ENCODE measurements at regions not wholly inside any gene's neighbourhood (a gene's known extent, or its start where the extent isn't known, plus 50 kb on each side); places are given as distances from the start of the nearest gene placed in this dataset.

DNA sequence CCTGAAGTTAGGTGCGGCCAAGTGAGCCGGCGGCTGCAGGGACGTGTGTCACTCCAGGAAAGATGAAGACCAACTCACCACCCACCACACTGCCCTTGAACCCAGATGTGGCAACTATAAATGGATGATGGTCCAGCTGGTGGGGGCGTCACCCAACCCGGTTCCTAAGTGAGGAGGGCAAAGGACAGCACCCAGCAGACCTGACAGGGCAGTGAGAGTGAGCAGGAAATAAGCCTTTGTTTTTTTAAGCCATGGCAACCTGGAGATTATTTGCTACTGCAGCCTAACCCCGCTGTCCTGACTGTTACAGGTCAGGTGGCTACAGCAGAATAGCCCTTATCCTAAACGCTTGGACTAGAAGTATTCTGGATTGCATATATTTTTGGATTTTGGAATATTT is 228.9 kb downstream of the CTTN start:
- no peak for DNase-seq (ENCODE audit: low read depth)

DNA sequence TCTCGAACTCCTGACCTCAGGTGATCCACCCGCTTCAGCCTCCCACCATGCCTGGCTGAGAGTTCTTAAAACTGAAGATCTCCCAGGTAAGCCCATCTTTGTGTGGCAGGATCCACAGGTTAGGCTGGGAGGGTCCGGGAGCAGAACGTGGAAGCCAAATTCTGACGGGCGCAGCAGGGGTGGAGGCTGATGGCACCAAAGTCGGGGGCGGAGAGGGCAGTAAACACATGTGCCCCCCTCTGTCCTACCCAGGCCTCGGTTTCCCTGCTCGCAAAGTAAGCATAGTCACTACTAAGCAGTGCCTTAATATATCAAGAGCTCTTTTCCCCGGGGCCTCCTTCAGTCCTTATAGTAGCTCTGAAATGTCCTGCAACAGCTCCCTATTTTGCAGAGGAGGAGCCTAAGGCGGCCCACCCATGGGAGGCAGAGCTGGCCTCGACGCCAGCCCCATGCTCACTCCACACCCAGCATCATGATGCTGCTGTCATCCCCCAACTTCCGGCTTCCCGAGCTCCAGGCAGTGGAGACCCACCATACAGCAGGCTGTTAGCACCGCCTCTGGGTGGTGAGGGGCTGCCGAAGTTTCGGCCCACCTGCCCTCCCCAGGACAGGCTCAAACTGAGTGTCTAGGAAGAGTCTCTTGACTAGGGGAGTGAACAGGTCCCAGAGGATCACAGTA is 230.0 kb downstream of the CTTN start:
- DNase-seq (ENCODE audit: low read depth), result no peak

DNA sequence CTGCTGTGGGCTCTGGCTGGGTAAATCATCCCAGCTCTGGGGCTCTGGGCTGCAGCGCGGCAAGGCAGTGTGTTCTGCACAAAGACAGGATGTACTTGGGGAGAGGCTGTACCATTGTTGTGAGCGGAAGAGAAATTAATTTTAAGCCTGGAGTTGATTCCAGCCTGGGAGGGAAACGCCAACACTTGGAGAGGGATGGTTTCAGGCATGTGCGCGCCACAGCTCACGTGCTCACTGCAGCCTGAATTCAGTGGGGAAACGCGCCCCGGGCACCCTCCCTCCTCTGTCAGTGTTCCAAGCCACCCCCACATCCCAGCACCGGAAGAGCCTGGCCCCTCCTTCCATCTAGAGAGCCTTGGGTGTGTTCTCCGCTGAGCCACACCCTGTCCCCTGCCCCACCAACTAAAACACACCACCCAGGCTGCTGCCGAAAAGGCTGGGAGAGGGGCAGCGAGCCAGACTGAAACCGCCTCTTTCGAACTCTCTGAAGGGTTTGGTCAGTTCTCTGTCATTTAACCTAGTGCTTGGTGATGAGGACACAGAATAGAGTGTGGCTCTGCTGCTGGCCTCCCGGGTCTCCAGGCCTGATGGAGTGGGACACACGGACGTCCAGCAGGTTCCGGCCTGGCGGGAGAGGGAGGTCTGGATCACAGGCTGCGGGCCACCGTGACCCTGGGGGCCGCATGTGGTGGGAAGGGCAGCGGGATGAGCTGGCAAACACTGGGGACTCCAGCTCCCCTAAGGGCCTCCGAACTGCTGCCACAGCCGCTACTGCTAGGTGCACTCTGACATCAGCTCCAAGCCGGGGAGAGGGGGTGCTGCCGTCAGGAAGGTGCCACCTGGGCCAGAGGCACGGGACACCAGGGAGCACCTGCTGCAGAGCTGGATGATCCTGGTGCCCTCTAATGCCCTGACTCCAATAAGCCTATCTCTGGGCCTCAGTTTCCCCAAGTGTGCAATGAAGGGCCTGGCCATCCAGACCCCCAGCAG is 230.8 kb downstream of the CTTN start:
- DNase-seq (ENCODE audit: low read depth), result no peak

DNA sequence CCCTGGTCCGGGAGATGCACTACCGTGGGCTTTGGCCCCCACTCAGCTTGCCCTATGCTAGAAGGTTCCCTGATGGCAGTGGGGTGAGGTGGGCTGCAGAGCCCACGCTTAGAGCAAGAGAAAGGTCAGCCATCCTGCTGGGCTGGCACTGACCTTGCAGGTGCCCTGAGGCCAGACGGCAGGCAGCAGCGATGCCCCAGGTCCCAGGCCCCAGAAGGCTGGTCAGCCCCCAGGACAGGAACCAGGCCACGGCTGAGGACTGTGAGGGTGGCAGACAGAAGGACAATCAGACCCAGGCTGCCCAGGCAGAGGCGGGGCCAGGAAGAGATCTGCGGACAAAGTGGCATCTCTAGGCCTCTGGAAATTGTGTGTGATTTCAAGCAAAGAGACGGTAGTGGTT is 231.7 kb downstream of the CTTN start:
- no peak for DNase-seq (ENCODE audit: low read depth)

DNA sequence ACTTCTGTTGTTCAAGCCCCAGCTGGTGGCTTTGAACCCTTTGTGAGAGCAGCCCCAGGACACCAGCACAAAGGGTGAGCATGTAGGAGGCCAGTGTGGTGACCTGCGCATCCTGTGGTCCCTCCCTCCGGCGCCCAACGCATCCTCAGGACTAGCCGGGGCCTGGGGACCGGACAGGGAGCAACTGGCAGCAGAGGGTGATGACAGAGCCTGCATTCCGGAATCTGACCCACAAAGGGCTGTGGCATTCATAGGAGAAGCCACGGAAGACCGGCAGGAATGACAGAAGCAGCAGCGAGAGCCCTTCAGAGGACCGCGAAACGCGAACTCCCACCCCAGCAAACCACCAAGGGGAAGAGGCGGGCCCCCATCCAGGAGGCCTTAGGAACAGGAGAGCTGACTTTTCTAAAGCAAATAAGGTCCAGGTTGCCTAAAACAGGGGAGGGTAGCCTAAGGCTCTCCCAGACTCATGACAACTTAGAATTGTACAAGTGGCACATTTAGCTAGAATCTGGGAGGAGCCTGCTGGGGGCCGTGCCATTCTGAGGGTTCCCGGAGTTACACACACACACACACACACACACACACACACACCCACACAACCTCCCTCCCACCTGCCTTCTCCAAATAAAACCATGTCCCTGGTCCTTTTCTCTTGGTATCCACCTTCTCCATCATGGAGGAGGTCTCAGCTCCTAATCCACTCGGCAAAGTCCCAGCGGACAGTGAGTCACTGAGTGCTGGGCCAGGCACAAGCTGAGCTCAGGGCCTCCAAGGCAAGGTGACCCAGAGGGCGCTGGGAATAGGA is 232.7 kb downstream of the CTTN start:
- no peak for DNase-seq (ENCODE audit: low read depth)

DNA sequence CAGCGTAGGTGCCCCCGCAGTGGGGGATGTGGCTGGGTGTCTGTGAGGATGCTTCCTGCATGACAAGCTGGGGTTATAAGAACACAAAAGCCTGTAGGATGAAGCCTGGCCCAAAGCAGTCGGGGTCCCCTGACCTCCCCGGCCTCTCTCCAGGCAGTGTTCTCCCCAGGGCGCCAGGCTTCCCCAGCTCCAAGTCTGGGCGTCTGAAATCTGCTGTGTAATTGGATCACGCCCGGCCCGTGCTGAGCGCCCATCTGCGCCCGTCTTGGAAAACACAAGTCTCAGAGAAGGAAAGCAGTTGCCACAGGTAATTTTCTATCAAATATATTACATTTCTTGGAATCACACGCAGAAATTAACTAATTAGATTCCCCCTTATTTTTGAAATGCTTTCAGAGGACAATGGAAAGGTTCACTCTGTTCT is 233.3 kb downstream of the CTTN start:
- DNase-seq (ENCODE audit: low read depth), result no peak

DNA sequence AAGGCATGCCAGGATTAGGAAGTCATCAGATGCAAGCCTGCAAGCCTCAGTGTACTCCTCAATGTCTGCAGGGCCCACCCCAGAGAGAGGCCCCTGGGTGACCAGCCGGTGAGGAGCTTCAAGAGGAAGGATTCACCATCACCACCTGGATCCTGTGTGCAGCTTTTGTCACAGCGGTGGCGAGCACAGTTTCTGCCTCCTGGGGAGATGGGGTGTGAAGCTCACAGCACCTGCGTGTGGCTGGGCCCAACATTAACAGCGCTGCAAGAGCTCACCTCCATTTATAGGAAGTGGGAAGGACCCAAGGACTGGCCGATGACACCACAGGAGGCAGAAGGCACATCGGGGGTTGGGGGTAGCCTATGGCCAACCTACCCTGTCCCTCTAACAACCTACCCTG is 235.3 kb downstream of the CTTN start:
- no peak for DNase-seq (ENCODE audit: low read depth)

DNA sequence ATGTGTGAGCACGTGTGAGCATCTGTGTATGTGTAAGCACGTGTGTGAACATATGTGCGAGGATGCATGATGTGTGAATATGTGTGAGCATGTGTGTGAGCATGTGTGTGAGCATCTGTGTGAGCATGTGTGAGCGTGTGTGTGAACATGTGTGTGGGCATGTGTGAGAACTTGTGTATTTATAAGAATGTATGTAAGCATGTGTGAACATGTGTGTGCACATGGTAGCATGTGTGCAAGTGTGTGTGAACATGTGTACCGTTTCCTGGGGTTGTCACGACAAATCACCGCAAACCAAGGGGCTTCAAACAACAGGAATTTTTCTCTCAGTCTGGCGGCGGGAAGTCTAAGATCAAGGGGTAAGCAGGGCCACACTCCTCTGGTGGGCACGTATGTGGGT is 238.3 kb downstream of the CTTN start:
- no peak for DNase-seq (ENCODE audit: low read depth)

DNA sequence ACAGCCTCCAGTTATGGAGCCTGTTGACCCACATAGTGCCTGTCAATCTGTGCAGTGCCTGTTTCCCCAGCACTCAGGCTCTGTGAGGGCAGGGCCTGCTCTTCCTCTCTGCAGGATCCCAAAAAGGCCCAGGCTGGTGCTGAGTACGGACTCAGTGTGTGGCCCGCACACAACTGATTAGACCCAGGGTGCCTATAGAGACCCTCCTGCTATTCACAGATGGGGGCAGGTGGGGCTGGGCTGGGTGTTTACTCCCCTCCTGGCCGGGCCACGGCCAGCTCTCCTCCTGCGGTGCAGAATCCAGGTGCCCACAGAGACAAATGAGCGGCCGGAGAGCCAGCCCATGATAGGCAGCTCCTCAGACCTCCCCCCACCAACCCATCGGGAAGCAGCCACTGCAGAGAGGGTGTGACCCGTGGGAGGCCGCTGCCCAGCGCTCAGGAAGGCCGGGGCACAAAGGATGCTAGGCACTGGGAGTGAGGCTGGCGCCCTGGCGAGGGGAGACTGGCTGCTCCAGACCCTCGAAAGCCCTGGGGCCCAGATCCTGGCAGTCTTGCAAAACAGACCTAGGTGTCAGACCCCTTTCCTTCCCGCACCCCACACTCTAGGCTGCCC is 239.0 kb downstream of the CTTN start:
- DNase-seq (ENCODE audit: low read depth), result no peak

DNA sequence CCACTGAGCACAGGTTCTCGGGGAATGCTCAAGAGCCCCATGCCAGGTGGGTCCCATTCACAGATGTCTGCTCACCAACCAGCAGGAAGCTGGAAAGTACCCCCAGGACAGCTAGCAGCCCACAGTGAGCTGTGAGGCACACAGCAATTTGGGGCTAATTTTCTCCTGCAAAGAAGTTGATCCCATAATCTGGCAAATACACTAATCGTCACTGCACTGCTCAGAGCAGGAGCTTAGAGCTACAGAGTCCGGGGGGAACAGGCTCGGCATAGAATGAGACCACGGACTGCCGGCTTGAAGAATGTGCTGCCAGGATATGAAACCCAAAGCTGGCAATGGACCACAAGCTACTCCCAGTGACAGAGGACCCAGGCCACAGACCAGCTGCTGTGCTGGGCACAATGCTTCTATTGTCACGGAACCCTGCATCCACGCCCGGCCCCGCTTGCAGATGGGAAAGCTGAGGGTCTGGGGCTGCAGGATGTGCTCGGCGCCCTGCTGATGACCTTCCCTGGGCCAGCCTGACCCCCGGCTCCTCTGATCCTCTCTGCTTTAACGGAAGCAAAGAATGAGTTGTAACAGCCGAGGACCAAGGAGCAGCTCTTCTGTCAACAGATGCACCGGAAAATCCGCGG is 239.7 kb downstream of the CTTN start:
- DNase-seq (ENCODE audit: low read depth), result no peak

DNA sequence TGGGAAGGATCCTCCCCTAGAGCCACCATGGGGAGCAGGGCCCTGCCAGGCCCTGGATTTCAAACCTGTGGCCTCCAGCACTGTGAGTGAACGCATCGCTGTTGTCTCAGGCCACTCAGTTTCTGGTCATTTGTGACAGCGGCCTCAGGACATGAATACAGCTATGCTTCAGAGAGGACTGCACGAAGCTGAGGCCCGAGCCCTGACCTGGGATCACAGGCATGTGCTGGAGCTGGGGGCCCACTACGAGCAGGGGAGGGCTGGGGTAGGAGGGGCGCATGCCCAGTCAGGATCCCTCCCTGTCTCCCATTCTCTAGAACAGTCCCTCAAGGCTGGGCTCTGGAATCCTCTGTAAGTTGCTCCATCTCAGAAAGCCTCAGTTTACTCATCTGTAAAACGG is 242.1 kb downstream of the CTTN start:
- DNase-seq (ENCODE audit: low read depth), result no peak

DNA sequence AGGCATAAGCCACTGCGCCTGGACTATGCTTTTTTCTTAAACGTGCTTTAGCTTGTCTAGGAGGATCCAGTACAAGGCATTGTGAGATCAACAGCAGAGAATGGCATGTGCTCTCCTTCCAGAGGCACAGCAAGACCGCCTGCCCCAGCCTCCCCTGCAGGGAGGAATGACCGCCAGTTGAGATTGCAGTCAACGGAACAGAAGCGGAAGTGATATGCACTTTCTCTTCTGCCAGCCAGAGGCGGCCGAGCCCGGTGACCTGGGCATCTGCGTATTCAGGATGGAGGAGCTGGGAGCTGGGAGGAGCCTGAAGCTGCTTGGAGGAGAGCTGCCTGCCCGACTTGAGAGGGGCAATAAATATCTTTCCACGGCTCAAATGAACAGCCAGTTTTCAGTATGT is 243.0 kb downstream of the CTTN start:
- DNase-seq (ENCODE audit: low read depth), result no peak

DNA sequence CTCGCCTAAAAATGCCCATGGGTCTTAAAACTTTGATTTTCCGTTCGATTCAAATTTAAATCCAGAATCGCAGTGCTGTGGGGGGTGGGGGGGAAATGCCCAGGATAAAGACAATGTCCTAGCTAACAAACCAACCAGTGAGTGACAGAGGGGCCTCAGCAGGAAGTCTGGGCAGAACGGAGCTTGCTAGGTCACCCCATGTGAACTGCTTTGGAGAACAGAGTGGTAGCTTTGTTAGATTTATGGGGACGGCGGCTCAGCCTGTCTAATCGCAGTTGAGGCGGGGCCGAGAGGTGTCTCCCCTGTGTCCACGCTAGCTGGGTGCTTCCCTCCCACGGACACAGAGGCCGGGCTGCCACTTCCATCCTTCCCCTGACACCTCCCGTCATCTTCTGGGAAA is 243.9 kb downstream of the CTTN start:
- DNase-seq (ENCODE audit: low read depth), result no peak

DNA sequence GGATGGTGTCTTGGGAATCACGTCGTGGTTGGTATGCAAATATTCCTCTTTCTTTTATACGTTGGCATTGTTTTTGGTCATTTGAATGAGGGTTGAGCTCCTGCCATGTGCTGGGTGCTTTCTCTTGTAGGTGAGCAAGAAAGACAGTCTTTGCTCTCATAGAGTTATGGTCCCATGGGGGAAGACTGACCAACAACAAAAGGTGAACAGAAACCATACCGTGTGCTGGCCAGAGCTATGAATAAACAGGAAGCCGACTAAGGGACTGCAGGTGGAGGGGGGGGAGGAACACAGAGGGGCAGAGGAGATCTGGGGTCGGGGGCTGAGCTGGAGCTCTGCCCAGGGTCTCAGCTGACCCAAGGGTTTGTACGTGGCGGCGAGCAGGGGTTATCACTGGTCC is 245.3 kb downstream of the CTTN start:
- DNase-seq (ENCODE audit: low read depth), result no peak

DNA sequence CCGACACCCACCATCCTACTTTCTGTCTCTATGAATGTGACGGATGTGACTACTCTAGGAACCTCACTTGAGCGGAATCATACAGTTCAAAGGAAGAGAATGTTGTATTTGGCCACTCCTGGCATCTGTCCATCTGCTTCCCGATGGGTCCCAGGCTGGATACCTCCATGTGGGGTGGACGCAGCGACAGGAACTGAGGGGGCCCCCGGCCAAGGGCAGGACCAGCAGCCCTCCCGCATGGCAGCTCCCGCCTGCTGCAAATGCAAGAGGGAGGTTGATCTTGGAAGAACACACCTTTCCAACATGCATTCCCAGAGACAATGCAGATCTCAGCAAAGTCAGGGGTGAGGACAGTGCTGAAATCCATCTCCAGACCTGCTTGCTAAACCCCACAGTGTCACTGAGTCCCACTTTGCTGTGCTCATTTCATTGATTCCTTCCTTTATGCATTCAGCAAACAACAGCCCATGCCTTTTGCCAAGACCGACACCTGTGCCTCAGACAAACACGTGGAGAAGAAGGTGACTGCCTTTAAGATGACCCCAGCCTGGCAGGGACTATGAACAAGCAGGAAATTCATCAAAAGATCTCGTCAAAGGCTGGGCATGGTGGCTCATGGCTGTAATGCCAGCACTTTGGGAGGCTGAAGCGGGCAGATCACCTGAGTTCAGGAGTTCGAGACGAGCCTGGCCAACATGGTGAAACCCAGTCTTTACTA is 246.2 kb downstream of the CTTN start:
- no peak for DNase-seq (ENCODE audit: low read depth)

DNA sequence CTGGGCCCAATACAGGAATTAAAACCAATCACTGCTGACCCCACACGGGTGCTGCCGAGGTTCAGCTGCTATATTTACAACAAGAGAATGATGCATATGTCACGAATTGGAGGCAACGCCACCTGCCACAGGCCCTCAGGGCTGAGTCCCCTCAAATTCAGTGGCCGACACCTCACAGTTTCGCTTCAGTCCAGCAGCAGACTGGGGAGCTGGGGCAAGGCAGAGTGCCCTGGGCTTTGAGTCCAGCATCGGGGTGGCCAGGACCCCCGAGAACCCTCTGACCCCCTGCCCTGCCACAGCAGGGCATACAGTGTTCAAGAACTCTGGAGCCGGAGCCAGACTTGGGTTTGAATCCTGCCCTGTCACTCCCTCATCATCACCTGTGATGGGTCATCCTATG is 247.2 kb downstream of the CTTN start:
- DNase-seq (ENCODE audit: low read depth), result no peak

DNA sequence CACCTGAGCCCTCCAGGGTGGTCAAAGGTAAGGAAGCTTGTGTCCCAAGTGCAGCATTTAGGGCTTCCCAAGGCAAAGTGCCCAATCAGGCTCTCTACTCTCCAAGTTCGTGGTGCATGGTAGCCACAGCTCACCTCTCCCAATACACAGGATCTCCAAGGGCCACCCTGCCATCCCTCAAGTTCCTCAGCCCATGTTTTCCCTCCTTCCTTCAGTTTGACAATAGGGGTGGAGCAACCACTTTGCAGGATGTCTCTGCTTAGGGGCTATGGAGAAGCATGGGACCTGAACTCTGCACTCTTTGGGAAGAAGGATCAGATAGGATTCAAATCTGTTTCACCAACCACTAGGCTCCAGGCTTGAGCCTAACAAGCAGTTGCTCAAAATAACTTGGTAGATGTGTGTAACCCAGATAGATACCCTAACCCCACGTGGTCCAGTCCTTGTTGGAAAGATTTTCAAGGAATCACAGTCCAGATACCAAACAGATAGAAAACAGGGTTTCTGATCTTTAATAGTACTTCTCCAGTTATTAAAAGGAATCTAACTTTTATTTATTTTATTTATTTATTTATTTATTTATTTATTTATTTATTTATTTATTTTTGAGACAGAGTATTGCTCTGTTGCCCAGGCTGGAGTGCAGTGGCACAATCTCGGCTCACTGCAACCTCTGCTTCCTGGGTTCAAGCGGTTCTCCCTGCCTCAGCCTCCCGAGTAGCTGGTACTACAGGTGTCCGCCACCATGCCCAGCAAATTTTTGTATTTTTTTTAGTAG is 248.1 kb downstream of the CTTN start:
- DNase-seq (ENCODE audit: low read depth), result no peak

DNA sequence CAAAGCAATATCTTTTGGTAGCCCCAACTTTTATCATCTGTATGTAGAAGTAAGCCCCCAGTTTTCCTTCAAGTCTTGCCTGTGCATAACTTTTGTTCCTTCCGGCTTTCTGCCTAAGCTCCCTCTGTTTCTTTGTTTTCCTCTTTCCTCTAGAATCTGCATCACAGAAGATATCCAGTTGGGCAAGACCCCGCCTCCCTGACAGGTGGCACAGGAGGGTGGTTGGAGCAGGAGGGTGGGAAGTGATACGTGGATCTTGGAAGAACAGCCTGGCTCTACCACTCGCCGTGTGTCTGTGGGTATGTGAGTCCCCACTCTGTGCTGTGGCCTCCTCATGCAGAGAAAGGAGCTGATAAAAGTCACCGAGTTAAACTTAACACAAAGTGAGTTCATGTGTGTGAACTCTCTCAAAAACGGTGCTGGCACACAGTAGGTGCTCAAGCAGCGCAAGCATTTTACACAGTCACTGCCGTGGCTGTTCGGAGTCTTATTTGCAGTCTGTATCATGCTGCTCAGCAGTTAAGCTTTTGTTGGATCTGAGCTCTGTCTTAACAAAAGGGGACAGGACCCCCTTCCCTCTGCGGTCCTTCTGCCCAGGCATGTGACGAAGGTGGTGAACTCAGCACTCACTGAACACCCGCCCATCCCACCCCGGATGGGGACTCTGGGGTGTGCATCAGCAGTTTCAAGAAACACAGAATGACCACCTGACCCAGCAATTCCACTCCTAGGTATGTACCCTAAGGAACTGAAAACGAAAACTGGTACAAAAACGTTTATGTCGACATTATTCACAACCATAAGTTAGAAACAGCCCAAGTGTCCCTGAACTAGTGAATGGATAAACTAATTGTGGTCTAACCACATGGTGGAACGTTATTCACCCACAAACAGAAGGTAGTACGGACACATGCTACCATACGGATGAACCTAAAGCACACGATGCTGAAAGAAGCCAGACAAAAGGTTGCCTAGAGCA is 249.1 kb downstream of the CTTN start:
- DNase-seq (ENCODE audit: low read depth), result no peak
